ENCODE measurements at regions not wholly inside any gene's neighbourhood (a gene's known extent, or its start where the extent isn't known, plus 50 kb on each side); places are given as distances from the start of the nearest gene placed in this dataset.
"Not testable (repeated sequence)": the region's sequence is repeated elsewhere in the genome, so short reads cannot be mapped to it uniquely, and the experiment has no call there.

DNA sequence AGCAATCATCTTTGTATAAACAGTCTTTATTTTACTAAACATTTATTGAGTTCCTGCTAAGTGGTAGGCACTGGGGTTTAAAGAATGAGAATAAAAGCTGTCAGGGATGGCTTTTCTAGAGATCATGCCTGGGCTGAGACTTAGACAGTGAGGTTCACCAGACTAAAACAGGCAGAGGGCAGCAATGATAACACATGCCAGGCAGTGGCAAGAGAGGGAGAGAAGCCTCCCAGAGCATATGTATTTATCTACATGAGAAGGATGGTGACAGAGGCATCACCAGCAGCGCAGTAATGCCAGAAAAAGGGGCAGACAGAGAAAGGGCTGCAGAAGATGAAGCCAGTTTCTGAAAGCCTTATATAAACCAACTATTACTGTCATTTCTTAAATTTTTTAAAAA is 121.0 kb upstream of the CCDC180 start (continued):
- TF ChIP-seq, protein P1, sequence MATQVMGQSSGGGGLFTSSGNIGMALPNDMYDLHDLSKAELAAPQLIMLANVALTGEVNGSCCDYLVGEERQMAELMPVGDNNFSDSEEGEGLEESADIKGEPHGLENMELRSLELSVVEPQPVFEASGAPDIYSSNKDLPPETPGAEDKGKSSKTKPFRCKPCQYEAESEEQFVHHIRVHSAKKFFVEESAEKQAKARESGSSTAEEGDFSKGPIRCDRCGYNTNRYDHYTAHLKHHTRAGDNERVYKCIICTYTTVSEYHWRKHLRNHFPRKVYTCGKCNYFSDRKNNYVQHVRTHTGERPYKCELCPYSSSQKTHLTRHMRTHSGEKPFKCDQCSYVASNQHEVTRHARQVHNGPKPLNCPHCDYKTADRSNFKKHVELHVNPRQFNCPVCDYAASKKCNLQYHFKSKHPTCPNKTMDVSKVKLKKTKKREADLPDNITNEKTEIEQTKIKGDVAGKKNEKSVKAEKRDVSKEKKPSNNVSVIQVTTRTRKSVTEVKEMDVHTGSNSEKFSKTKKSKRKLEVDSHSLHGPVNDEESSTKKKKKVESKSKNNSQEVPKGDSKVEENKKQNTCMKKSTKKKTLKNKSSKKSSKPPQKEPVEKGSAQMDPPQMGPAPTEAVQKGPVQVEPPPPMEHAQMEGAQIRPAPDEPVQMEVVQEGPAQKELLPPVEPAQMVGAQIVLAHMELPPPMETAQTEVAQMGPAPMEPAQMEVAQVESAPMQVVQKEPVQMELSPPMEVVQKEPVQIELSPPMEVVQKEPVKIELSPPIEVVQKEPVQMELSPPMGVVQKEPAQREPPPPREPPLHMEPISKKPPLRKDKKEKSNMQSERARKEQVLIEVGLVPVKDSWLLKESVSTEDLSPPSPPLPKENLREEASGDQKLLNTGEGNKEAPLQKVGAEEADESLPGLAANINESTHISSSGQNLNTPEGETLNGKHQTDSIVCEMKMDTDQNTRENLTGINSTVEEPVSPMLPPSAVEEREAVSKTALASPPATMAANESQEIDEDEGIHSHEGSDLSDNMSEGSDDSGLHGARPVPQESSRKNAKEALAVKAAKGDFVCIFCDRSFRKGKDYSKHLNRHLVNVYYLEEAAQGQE (IDR thresholded peaks at IDR 0.05; ENCODE audit: unreplicated experiment): no peak

DNA sequence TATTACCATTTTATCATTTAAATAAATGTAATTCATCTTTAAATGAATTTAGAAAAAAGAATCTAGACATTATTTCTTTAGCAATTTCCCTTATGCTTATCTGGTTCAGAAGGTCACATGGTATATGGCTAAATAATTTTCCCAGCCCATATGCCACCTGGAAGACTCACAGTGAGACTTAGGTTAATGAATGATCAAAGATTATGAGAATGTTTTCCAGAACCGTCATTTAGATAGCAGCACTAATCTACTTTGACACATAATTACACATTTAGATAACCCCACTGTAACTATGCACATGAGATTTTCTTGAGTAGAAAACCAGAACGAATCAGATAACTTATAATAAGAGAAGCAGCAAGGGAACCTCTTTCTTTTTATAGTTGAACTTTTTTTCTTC is 124.9 kb upstream of the CCDC180 start:
- DNase-seq (ENCODE audit: low spot score); H3K27ac ChIP-seq (ENCODE audit: low read depth); H3K4me3 Mint-ChIP-seq; H3K9me3 Mint-ChIP-seq; H3K9me2 ChIP-seq (ENCODE audit: insufficient read depth); H3K4me2 ChIP-seq; H3K79me2 ChIP-seq (replicated peaks; ENCODE audit: insufficient read depth); H4K20me1 ChIP-seq (replicated peaks; ENCODE audit: insufficient read depth); H3K27ac Mint-ChIP-seq; H2AFZ ChIP-seq; H3F3A ChIP-seq (replicated peaks; ENCODE audit: low read depth); H3K4me3 ChIP-seq; H3K27me3 Mint-ChIP-seq (ENCODE audit: insufficient read depth, low read depth, poor library complexity); H3K4me1 Mint-ChIP-seq; H3K27me3 ChIP-seq (ENCODE audit: insufficient read depth); ATAC-seq; H3K4me1 ChIP-seq (ENCODE audit: insufficient read depth): not testable (repeated sequence)
- peaks cover 99% of the 10 kb centered on the region for H3K36me3 Mint-ChIP-seq (ENCODE audit: low read depth)
- H3K36me3 ChIP-seq (ENCODE audit: insufficient read depth): peaks cover 38% of the 10 kb centered on the region

DNA sequence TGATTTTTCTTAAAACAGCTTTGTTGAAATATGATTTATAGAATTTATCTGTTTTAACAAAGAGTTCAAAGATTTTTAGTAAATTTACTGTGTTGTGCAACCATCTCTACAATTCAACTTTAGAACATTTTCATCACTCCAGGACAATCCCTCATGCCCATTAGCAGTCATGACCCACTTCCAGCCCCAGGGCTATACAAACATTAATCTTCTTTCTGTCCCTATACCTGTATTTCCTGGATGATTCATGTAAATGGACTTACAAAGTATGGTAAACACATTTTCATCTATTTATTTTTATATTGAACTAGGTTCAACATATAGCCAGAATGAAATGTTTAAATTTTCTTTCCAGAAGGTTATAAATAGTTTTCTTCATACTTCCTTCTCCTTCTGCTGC is 127.8 kb upstream of the CCDC180 start:
- Histone ChIP-seq H3K4me2 (no peak overlapping the region), H3K9me2 (ENCODE audit: insufficient read depth) (no peaks in the 10 kb centered on the region), H3K4me1 (ENCODE audit: insufficient read depth) (no peaks in the 10 kb centered on the region), H3K27ac (ENCODE audit: low read depth) (no peak overlapping the region), H3K36me3 (ENCODE audit: insufficient read depth) (peaks cover 42% of the 10 kb centered on the region), H3K27me3 (ENCODE audit: insufficient read depth) (no peaks in the 10 kb centered on the region), H2AFZ (no peak overlapping the region), H4K20me1 (replicated peaks; ENCODE audit: insufficient read depth) (peaks cover 5% of the 10 kb centered on the region; the same call in 1 of the 2 replicates), H3K79me2 (replicated peaks; ENCODE audit: insufficient read depth) (no peaks in the 10 kb centered on the region), H3F3A (replicated peaks; ENCODE audit: low read depth) (no peaks in the 10 kb centered on the region), H3K4me3 (no peak overlapping the region)
- DNase-seq (ENCODE audit: low spot score) (no peak), ATAC-seq (no peak)
- Mint-ChIP-seq H3K27me3 (ENCODE audit: insufficient read depth, low read depth, poor library complexity) (peaks cover 3% of the 10 kb centered on the region), H3K9me3 (no peaks in the 10 kb centered on the region), H3K36me3 (ENCODE audit: low read depth) (peaks cover 99% of the 10 kb centered on the region), H3K27ac (no peak overlapping the region), H3K4me3 (no peak overlapping the region), H3K4me1 (no peaks in the 10 kb centered on the region)
- TF ChIP-seq, protein P1 (IDR thresholded peaks at IDR 0.05; ENCODE audit: unreplicated experiment): no peak
- TF ChIP-seq STAT1 (IDR thresholded peaks at IDR 0.05; ENCODE audit: unreplicated experiment) (no peak), CTCF (conservative IDR thresholded peaks at IDR 0.05; ENCODE audit: low read depth in 2 of 2) (no peak), ZNF114 (CRISPR knock-in tag; IDR thresholded peaks at IDR 0.05) (no peak), EZH2phosphoT487 (IDR thresholded peaks at IDR 0.05; ENCODE audit: unreplicated experiment) (no peak), POLR2AphosphoS5 (IDR thresholded peaks at IDR 0.05; ENCODE audit: low read depth) (no peak), EZH2 (IDR thresholded peaks at IDR 0.05; ENCODE audit: low read depth, unreplicated experiment) (no peak), CREB1 (CRISPR knock-in tag; IDR thresholded peaks at IDR 0.05; ENCODE audit: low read depth) (no peak), ZNF331 (CRISPR knock-in tag; IDR thresholded peaks at IDR 0.05; ENCODE audit: low read depth) (no peak), JUNB (IDR thresholded peaks at IDR 0.05; ENCODE audit: unreplicated experiment) (no peak)
